Tibial artery (tissue), 4 donors: ENCODE measurements at regions not wholly inside any gene's neighbourhood (a gene's known extent, or its start where the extent isn't known, plus 50 kb on each side); places are given as distances from the start of the nearest gene placed in this dataset.

Experiments used
- DNase-seq, 2 donors: peaks; one replicate each; pipeline ENCODE4 v3.0.0-alpha.2; 2019
- H3K27ac ChIP-seq, 2 donors: fragments of 200-600 bp; sonication (generic) in 1 of 2; 1 replicate in 1 of 2; 2 replicates in 1 of 2; pipeline ENCODE4 v1.5.1; 2018 to 2019; ENCODE audit warnings: mild to moderate bottlenecking in 1 of 2
- H3K27me3 ChIP-seq, 2 donors: fragments of 200-600 bp; sonication (generic) in 1 of 2; one replicate each; pipeline versions ENCODE4 v1.5.1 to v1.6.0; 2016 to 2019
- H3K36me3 ChIP-seq, 3 donors: fragments of 200-600 bp; sonication (generic) in 2 of 3; one replicate each; pipeline ENCODE4 v1.5.1; 2016 to 2019; ENCODE audit warnings: mild to moderate bottlenecking in 2 of 3
- H3K4me1 ChIP-seq, 4 donors: fragments of 200-600 bp; sonication (generic) in 2 of 4; 1 replicate in 3 of 4; 2 replicates in 1 of 4; pipeline ENCODE4 v1.5.1; 2016 to 2019
- H3K4me3 ChIP-seq, 2 donors: fragments of 200-600 bp; sonication (generic) in 1 of 2; 1 replicate in 1 of 2; 2 replicates in 1 of 2; pipeline ENCODE4 v1.5.1; 2018 to 2019; ENCODE audit warnings: mild to moderate bottlenecking in 2 of 2
- H3K9me3 ChIP-seq, 3 donors: fragments of 200-600 bp; sonication (generic) in 1 of 3; one replicate each; pipeline ENCODE4 v1.5.1; 2016 to 2019
- CTCF ChIP-seq, 2 experiments: fragments of 200-600 bp in 1 of 2; fragments of 450-650 bp in 1 of 2; IDR thresholded peaks; one replicate each; pipeline ENCODE4 v1.5.1; 2017 to 2019; ENCODE audit warnings: antibody characterized with exemption in 2 of 2, mild to moderate bottlenecking in 1 of 2, moderate library complexity in 1 of 2
- intact Hi-C: fragments of 100-400 bp; cut with DNase I; formaldehyde crosslinking; loops from one replicate; pipeline ENCODE4 v1.15.0; 2023; ENCODE audit warnings: low total_unique reads

- Histone ChIP-seq H3K4me3 (no peak overlapping the region), H3K9me3 (no peaks in the 10 kb centered on the region), H3K4me1 (peaks cover 0 to 4% (median 0%) of the 10 kb centered on the region in 4 donors), H3K27ac (no peak overlapping the region), H3K27me3 (no peaks in the 10 kb centered on the region), H3K36me3 (no peaks in the 10 kb centered on the region)
- no peak for TF ChIP-seq CTCF (IDR thresholded peaks at IDR 0.05)
- DNase-seq = no peak
- intact Hi-C loops = no loop called here
Measured at GRCh38 chr20:12014276-12014675, 96.6 kb downstream of the BTBD3 start.

- Histone ChIP-seq H3K27me3 (no peaks in the 10 kb centered on the region), H3K9me3 (no peaks in the 10 kb centered on the region), H3K36me3 (no peaks in the 10 kb centered on the region), H3K4me1 (peaks cover 0 to 4% (median 0%) of the 10 kb centered on the region in 4 donors), H3K4me3 (no peak overlapping the region), H3K27ac (no peak overlapping the region)
- no peak for TF ChIP-seq CTCF (IDR thresholded peaks at IDR 0.05)
- DNase-seq = no peak
- intact Hi-C loops = no loop called here
Measured at GRCh38 chr20:12014736-12015135, 97.0 kb downstream of the BTBD3 start.

- Histone ChIP-seq H3K4me3 (no peak overlapping the region), H3K27ac (no peak overlapping the region), H3K4me1 (peaks cover 0 to 4% (median 0%) of the 10 kb centered on the region in 4 donors), H3K9me3 (no peaks in the 10 kb centered on the region), H3K36me3 (no peaks in the 10 kb centered on the region), H3K27me3 (no peaks in the 10 kb centered on the region)
- intact Hi-C loops = no loop called here
- DNase-seq = no peak
- no peak for TF ChIP-seq CTCF (IDR thresholded peaks at IDR 0.05)
Measured at GRCh38 chr20:12016291-12016690, 98.6 kb downstream of the BTBD3 start.

GRCh38 chr20:12019715-12020114 is 102.0 kb downstream of the BTBD3 start:
- Histone ChIP-seq H3K27ac (no peak overlapping the region), H3K9me3 (no peaks in the 10 kb centered on the region), H3K4me1 (no peaks in the 10 kb centered on the region), H3K27me3 (no peaks in the 10 kb centered on the region), H3K4me3 (no peak overlapping the region), H3K36me3 (no peaks in the 10 kb centered on the region)
- intact Hi-C loops = no loop called here
- no peak for DNase-seq
- TF ChIP-seq CTCF (IDR thresholded peaks at IDR 0.05) = no peak

- Histone ChIP-seq H3K27me3 (no peaks in the 10 kb centered on the region), H3K9me3 (no peaks in the 10 kb centered on the region), H3K4me1 (no peaks in the 10 kb centered on the region), H3K36me3 (no peaks in the 10 kb centered on the region), H3K27ac (no peak overlapping the region), H3K4me3 (no peak overlapping the region)
- TF ChIP-seq CTCF (IDR thresholded peaks at IDR 0.05) = no peak
- intact Hi-C loops = no loop called here
- no peak for DNase-seq
Measured at GRCh38 chr20:12020846-12021245, 103.2 kb downstream of the BTBD3 start.

GRCh38 chr20:12022126-12022525 is 104.4 kb downstream of the BTBD3 start:
- Histone ChIP-seq H3K27ac (no peak overlapping the region), H3K36me3 (no peaks in the 10 kb centered on the region), H3K4me3 (no peak overlapping the region), H3K27me3 (no peaks in the 10 kb centered on the region), H3K9me3 (no peaks in the 10 kb centered on the region), H3K4me1 (no peaks in the 10 kb centered on the region)
- no peak for TF ChIP-seq CTCF (IDR thresholded peaks at IDR 0.05)
- DNase-seq = no peak
- intact Hi-C loops = no loop called here
